SK-N-SH treated with all-trans-retinoic acid at 6 μM for 48 hours (cell line): ENCODE measurements at regions not wholly inside any gene's neighbourhood (a gene's known extent, or its start where the extent isn't known, plus 50 kb on each side); places are given as distances from the start of the nearest gene placed in this dataset.

ENCODE experiments used
- BACH2 ChIP-seq: fragments of 250-450 bp; sonication (Bioruptor Pico); IDR thresholded peaks from 2 replicates; pipeline ENCODE4 v1.9.0; 2021; ENCODE audit warnings: mild to moderate bottlenecking, borderline replicate concordance
- CSRNP3 ChIP-seq: fragments of 250-450 bp; sonication (Bioruptor Pico); IDR thresholded peaks from 2 replicates; pipeline ENCODE4 v1.5.1; 2021; ENCODE audit warnings: mild to moderate bottlenecking, moderate library complexity
- PATZ1 ChIP-seq: fragments of 250-450 bp; sonication (Bioruptor Pico); IDR thresholded peaks from 2 replicates; pipeline ENCODE4 v1.8.0; 2020; ENCODE audit warnings: mild to moderate bottlenecking, moderate library complexity, borderline replicate concordance
- PPARA ChIP-seq: fragments of 250-450 bp; sonication (Bioruptor Pico); IDR thresholded peaks from 2 replicates; pipeline ENCODE4 v1.5.0; 2020; ENCODE audit warnings: mild to moderate bottlenecking, borderline replicate concordance
- TSHZ2 ChIP-seq: fragments of 250-450 bp; sonication (Bioruptor Pico); IDR thresholded peaks from 2 replicates; pipeline ENCODE4 v1.5.0; 2020; ENCODE audit warnings: mild to moderate bottlenecking, moderate library complexity
- ZC3H10 ChIP-seq: fragments of 250-450 bp; sonication (Bioruptor Pico); IDR thresholded peaks from 2 replicates; pipeline ENCODE4 v1.5.1; 2021; ENCODE audit warnings: mild to moderate bottlenecking, moderate library complexity
- ZFP30 ChIP-seq: fragments of 450-650 bp; formaldehyde crosslinking; IDR thresholded peaks from 2 replicates; pipeline ENCODE4 v1.5.0; 2022; ENCODE audit warnings: mild to moderate bottlenecking, moderate library complexity
- ZNF565 ChIP-seq: fragments of 450-650 bp; formaldehyde crosslinking; conservative IDR thresholded peaks from 2 replicates; pipeline ENCODE4 v1.5.0; 2020; ENCODE audit warnings: low read depth, mild to moderate bottlenecking, moderate library complexity
- ZNF8 ChIP-seq: fragments of 450-650 bp; formaldehyde crosslinking; IDR thresholded peaks from 2 replicates; pipeline ENCODE4 v1.5.0; 2020; ENCODE audit warnings: mild to moderate bottlenecking, moderate library complexity

- TF ChIP-seq TSHZ2 (no peak), PATZ1 (no peak), PPARA (CRISPR knock-in tag) (no peak), CSRNP3 (CRISPR knock-in tag) (no peak), ZC3H10 (CRISPR knock-in tag) (no peak), ZFP30 (CRISPR knock-in tag) (no peak), ZNF8 (CRISPR knock-in tag) (no peak), ZNF565 (CRISPR knock-in tag) (no peak), BACH2 (CRISPR knock-in tag) (no peak)
Measured at GRCh38 chr12:67811437-67812361, 163.2 kb downstream of the DYRK2 start.
